ENCODE measurements at regions not wholly inside any gene's neighbourhood (a gene's known extent, or its start where the extent isn't known, plus 50 kb on each side); places are given as distances from the start of the nearest gene placed in this dataset.
"Not testable (repeated sequence)": the region's sequence is repeated elsewhere in the genome, so short reads cannot be mapped to it uniquely, and the experiment has no call there.

DNA sequence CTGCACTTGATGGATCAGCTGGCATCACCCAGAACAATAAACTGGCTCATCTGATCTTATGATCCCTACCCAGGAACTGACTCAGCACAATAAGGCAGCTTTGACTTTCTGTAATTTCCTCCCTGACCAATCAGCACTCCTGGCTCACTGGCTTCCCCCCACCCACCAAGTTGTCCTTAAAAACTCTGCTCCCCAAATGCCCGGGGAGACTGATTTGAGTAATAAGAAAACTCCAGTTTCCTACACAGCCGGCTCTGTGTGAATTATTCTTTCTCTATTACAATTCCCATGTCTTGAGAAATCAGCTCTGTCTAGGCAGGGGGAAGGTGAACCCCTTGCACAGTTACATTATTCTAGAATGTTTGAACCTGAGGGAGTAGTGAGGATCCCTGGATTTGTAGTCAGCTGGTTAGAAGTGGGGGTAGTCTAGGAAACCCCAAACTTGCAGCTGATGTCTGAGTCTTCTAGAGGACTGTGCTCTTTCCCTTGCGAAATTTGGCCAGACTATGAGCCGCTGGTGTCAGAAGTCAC lies 111.7 kb upstream of the NEK6 start:
- no peak overlapping the region for H3K27ac ChIP-seq (replicated peaks in 1 of 4)
- H3K36me3 ChIP-seq: no peaks in the 10 kb centered on the region
- peaks cover 0 to 10% (median 0%) of the 10 kb centered on the region in 4 donors for H3K27me3 ChIP-seq
- H3K4me3 ChIP-seq: no peak overlapping the region
- TF ChIP-seq POLR2A (IDR thresholded peaks at IDR 0.05; ENCODE audit: low read depth) (no peak), POLR2AphosphoS5 (IDR thresholded peaks at IDR 0.05) (no peak), EP300 (IDR thresholded peaks at IDR 0.05) (no peak)
- TF ChIP-seq, protein P1, sequence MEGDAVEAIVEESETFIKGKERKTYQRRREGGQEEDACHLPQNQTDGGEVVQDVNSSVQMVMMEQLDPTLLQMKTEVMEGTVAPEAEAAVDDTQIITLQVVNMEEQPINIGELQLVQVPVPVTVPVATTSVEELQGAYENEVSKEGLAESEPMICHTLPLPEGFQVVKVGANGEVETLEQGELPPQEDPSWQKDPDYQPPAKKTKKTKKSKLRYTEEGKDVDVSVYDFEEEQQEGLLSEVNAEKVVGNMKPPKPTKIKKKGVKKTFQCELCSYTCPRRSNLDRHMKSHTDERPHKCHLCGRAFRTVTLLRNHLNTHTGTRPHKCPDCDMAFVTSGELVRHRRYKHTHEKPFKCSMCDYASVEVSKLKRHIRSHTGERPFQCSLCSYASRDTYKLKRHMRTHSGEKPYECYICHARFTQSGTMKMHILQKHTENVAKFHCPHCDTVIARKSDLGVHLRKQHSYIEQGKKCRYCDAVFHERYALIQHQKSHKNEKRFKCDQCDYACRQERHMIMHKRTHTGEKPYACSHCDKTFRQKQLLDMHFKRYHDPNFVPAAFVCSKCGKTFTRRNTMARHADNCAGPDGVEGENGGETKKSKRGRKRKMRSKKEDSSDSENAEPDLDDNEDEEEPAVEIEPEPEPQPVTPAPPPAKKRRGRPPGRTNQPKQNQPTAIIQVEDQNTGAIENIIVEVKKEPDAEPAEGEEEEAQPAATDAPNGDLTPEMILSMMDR (IDR thresholded peaks at IDR 0.05): no peak
- intact Hi-C loops (cut with DNase I): no loop called here
- H3K9me3 ChIP-seq: no peaks in the 10 kb centered on the region
- no peaks in the 10 kb centered on the region for H3K4me1 ChIP-seq
- DNase-seq (ENCODE audit: extremely low spot score): peak; percentile 62
- 79% methylated on average over 4 of the region's 4 CpGs for WGBS

DNA sequence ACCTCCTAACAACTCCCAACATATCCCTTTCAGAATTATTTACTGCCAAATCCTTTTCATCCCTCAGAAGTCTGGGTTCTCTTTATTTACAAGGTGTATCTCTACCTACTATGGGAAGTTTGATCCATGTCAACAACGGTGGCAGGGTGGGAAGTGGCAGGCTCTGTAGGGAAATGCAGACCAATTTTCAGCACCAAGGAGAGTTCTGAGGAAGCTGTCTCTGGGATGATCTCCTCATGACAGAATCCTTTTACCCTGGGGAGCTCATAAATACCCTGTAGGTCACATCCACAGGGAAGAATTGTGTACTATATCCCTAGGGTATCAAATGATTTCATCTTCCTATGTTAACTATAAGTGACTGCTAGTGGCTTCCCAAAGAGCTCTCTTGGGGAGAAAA lies 107.8 kb upstream of the NEK6 start:
- WGBS: 41% methylated on average over 1 of the region's 1 CpG
- no peaks in the 10 kb centered on the region for H3K9me3 ChIP-seq

DNA sequence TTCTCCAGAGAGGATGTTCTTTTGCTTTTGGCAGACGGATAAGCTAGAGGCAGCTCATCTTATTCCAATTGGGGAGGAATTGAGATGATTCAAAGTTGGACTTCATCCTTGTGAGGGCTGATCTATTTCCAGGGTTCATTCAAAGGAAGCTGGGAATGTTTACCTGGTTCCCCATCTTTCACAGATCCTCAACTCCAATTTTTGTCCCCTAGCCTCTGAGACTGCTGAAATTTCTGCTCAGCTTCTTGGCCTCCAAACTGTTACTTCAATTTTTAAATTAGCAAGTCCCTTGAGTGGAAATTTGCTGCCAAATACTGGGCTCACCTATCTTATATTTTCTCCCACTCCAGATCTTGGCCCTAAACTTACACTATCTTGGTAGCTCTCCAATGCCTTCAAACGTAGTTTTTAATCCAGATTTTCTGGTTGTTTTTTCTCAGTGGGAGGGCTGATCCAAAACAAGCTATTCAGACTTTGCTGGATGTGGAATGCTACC lies 93.9 kb upstream of the NEK6 start:
- Histone ChIP-seq H3K27me3 (no peaks in the 10 kb centered on the region), H3K36me3 (no peaks in the 10 kb centered on the region), H3K4me1 (peaks cover 0 to 5% (median 0%) of the 10 kb centered on the region in 4 donors), H3K27ac (replicated peaks in 1 of 4) (no peak overlapping the region), H3K9me3 (no peaks in the 10 kb centered on the region), H3K4me3 (no peak overlapping the region)
- 34% methylated on average over 2 of the region's 2 CpGs for WGBS
- peak; percentile 26 for DNase-seq (ENCODE audit: extremely low spot score)
- TF ChIP-seq POLR2A (IDR thresholded peaks at IDR 0.05; ENCODE audit: low read depth): no peak
- TF ChIP-seq POLR2AphosphoS5 (IDR thresholded peaks at IDR 0.05): no peak
- TF ChIP-seq, protein P1 (IDR thresholded peaks at IDR 0.05): no peak
- TF ChIP-seq EP300 (IDR thresholded peaks at IDR 0.05): no peak
- intact Hi-C loops (cut with DNase I): no loop called here

More for the DNA sequence above, 107.8 kb upstream of the NEK6 start:
- Histone ChIP-seq H3K36me3 (no peaks in the 10 kb centered on the region), H3K27me3 (peaks cover 0 to 13% (median 0%) of the 10 kb centered on the region in 4 donors), H3K27ac (replicated peaks in 1 of 4) (no peak overlapping the region), H3K4me3 (no peak overlapping the region), H3K4me1 (no peaks in the 10 kb centered on the region)
- no peak for TF ChIP-seq EP300 (IDR thresholded peaks at IDR 0.05)
- TF ChIP-seq POLR2A (IDR thresholded peaks at IDR 0.05; ENCODE audit: low read depth): no peak
- TF ChIP-seq, protein P1 (IDR thresholded peaks at IDR 0.05): no peak
- TF ChIP-seq POLR2AphosphoS5 (IDR thresholded peaks at IDR 0.05): no peak
- intact Hi-C loops (cut with DNase I): no loop called here
- peak; percentile 26 for DNase-seq (ENCODE audit: extremely low spot score)

DNA sequence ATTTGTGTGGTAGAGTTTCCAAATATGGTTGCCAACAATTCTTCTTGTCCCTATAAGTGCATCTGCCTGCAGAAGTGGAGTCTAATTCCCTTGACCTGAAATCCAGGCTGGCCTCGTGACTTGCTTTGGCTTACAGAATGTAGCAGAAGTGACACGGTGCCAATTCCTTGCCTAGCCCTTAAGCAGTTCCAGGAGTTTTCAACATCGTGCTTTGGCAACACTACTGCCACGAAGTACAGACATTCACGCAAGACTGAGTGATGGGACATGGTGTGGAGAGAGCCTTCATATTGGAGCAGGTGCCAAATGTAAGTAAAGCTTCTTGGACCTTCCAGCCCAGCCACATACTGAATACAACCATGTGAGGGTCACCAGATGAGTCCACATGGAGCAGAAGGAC lies 92.9 kb upstream of the NEK6 start:
- intact Hi-C loops (cut with DNase I): no loop called here
- 65% methylated on average over 5 of the region's 5 CpGs for WGBS

DNA sequence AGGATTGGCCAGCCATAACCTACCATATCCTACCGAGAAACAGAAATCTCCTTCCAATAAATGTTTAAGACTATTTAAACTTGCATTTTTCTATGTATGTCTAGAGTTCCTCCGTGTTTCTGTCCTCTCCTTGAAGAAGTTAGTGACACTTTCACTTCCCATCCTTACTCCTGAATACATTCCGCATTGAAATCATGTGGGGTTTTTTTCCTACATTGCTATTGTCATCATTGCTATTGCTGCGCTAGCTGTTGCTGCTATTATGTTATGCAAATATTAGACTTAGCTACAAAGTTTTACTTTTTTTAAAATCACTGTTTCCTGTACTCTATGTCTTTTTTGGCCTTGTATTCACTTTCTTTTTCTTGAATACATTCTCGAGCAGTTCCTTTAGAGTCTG lies 83.3 kb upstream of the NEK6 start:
- Histone ChIP-seq H3K9me3 (no peaks in the 10 kb centered on the region), H3K4me1 (no peaks in the 10 kb centered on the region), H3K27ac (replicated peaks in 1 of 4) (no peak overlapping the region), H3K36me3 (no peaks in the 10 kb centered on the region), H3K27me3 (peaks cover 0 to 5% (median 0%) of the 10 kb centered on the region in 4 donors), H3K4me3 (no peak overlapping the region)
- 82% methylated on average over 5 of the region's 5 CpGs for WGBS
- DNase-seq (ENCODE audit: extremely low spot score): no peak
- intact Hi-C loops (cut with DNase I): no loop called here
- TF ChIP-seq, protein P1 (IDR thresholded peaks at IDR 0.05): no peak
- no peak for TF ChIP-seq EP300 (IDR thresholded peaks at IDR 0.05)
- no peak for TF ChIP-seq POLR2A (IDR thresholded peaks at IDR 0.05; ENCODE audit: low read depth)
- no peak for TF ChIP-seq POLR2AphosphoS5 (IDR thresholded peaks at IDR 0.05)

More for the DNA sequence above, 92.9 kb upstream of the NEK6 start:
- peaks cover 0 to 5% (median 0%) of the 10 kb centered on the region in 4 donors for H3K4me1 ChIP-seq
- no peak for TF ChIP-seq EP300 (IDR thresholded peaks at IDR 0.05)
- peak in 1 of 2 donors; percentile 6 for TF ChIP-seq POLR2AphosphoS5 (IDR thresholded peaks at IDR 0.05)
- DNase-seq (ENCODE audit: extremely low spot score): peak; percentile 90
- H3K27me3 ChIP-seq: no peaks in the 10 kb centered on the region
- H3K27ac ChIP-seq (replicated peaks in 1 of 4): no peak overlapping the region
- no peak overlapping the region for H3K4me3 ChIP-seq
- no peaks in the 10 kb centered on the region for H3K36me3 ChIP-seq
- H3K9me3 ChIP-seq: no peaks in the 10 kb centered on the region

DNA sequence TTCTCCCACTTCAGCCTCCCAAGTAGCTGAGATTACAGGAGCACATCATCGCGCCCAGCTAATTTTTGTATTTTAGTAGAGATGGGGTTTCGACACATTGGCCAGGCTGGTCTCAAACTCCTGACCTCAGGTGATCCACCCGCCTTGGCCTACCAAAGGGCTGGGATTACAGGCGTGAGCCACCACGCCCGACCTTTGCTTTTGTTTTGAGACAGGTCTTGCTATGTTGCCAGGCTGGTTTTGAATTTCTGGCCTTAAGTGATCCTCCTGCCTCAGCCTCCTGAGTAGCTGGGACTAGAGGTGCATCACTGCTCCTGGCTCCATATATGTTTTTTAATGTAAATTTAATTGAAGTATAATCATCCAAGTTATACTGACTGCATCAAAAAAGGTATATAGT lies 80.2 kb upstream of the NEK6 start:
- H3K4me3 ChIP-seq; H3K4me1 ChIP-seq; H3K36me3 ChIP-seq; DNase-seq (ENCODE audit: extremely low spot score); H3K9me3 ChIP-seq; intact Hi-C loops (cut with DNase I); H3K27ac ChIP-seq (replicated peaks in 1 of 4): not testable (repeated sequence)
- peaks cover 0 to 27% (median 0%) of the 10 kb centered on the region in 4 donors for H3K27me3 ChIP-seq
- WGBS: 100% methylated on average over 7 of the region's 7 CpGs
